ENCODE measurements at regions not wholly inside any gene's neighbourhood (a gene's known extent, or its start where the extent isn't known, plus 50 kb on each side); places are given as distances from the start of the nearest gene placed in this dataset.

DNA sequence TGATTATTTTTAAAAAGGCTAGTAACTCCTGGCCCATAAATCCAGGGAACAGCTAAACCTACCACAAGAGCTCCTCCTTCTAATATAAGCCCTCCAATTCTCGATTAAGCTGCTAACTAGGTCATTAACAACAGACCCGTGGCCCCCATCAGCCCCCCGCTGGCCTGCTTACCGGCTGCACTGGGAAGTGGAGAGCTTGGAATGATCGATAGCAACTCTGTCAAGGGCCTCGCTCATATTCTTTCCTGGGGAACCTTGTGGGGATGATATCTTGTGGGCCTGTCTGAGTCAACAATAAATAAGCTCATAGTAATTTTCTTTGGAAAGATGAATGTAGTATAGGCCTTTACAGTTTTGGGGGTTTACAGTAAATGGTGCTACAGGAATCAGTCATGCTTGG, 353.5 kb downstream of the TCERG1L start:
- ATAC-seq = no peak
- no peaks in the 10 kb centered on the region for H3K4me1 ChIP-seq (ENCODE audit: control insufficient read depth in 2 of 2, insufficient read depth in 2 of 2, low read length in 2 of 2)
- POLR2A ChIA-PET = no interaction called here
- no peaks in the 10 kb centered on the region for H3K27me3 ChIP-seq (ENCODE audit: control insufficient read depth in 2 of 2, insufficient read depth in 2 of 2, low read length in 2 of 2)
- peaks cover 0 to 3% (median 0%) of the 10 kb centered on the region in 11 donors for H3K9me3 Mint-ChIP-seq
- no peak overlapping the region for H3K27ac ChIP-seq (ENCODE audit: low read depth, low read length)
- H3K36me3 ChIP-seq (ENCODE audit: control insufficient read depth in 2 of 3, insufficient read depth in 3 of 3, low read length in 3 of 3) = no peaks in the 10 kb centered on the region
- no peak for DNase-seq
- CTCF ChIA-PET = no interaction called here
- no peak overlapping the region for H3K4me3 ChIP-seq (ENCODE audit: low read length)
- no peaks in the 10 kb centered on the region for H3K4me1 Mint-ChIP-seq
- H3K4me3 Mint-ChIP-seq = no peak overlapping the region
- H3K9me3 ChIP-seq (ENCODE audit: control insufficient read depth in 2 of 3, low read length in 3 of 3) = no peaks in the 10 kb centered on the region
- H3K36me3 Mint-ChIP-seq = no peaks in the 10 kb centered on the region
- no peak overlapping the region for H3K27ac Mint-ChIP-seq
- H3K27me3 Mint-ChIP-seq = peaks cover 0 to 6% (median 0%) of the 10 kb centered on the region in 5 donors
- intact Hi-C loops (cut with micrococcal nuclease) = no loop called here

DNA sequence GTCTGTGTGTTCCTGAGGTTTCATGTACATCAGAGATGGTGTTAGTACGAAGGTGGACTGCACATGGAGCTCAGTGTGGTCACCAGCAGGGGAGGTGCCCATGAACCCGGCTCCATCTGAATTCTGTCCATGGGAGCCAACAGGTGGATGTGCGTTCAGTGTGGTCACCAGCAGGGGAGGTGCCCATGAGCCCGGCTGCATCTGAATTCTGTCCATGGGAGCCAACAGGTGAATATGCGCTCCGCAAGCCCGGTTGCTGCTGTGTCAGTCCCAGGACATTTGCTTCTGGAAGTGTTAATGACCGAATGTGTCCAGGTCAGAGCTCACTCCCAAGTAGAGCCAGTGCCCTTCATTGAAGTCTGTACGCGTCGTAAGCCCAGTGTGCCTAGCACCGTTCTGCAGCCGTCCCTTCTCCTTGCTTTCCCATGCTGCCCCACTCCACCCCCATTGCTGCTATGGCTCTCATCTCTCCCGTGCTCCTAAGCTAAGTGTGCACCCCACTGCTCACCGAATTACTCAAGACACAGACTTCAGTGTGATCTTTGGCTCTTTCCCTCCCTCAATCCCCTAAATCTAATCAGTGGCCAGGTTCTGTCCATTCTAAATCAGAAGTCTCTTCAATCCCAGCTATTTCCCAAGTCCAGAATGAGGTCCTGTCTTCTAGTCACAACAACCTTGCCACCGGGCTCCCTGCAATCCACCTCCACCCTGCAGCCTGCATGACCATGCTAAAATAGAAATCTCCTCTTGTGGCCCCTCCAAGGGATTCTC, 352.4 kb downstream of the TCERG1L start:
- H3K27me3 ChIP-seq (ENCODE audit: control insufficient read depth in 2 of 2, insufficient read depth in 2 of 2, low read length in 2 of 2) = no peaks in the 10 kb centered on the region
- Mint-ChIP-seq H3K4me3 (no peak overlapping the region), H3K27me3 (peaks cover 0 to 6% (median 0%) of the 10 kb centered on the region in 5 donors), H3K4me1 (no peaks in the 10 kb centered on the region), H3K27ac (no peak overlapping the region), H3K36me3 (no peaks in the 10 kb centered on the region), H3K9me3 (peaks cover 0 to 3% (median 0%) of the 10 kb centered on the region in 11 donors)
- no peaks in the 10 kb centered on the region for H3K9me3 ChIP-seq (ENCODE audit: control insufficient read depth in 2 of 3, low read length in 3 of 3)
- H3K4me1 ChIP-seq (ENCODE audit: control insufficient read depth in 2 of 2, insufficient read depth in 2 of 2, low read length in 2 of 2) = no peaks in the 10 kb centered on the region
- intact Hi-C loops (cut with micrococcal nuclease) = no loop called here
- H3K4me3 ChIP-seq (ENCODE audit: low read length) = no peak overlapping the region
- H3K27ac ChIP-seq (ENCODE audit: low read depth, low read length) = no peak overlapping the region
- no peaks in the 10 kb centered on the region for H3K36me3 ChIP-seq (ENCODE audit: control insufficient read depth in 2 of 3, insufficient read depth in 3 of 3, low read length in 3 of 3)
- ChIA-PET CTCF (no interaction called here), POLR2A (no interaction called here)
- DNase-seq (no peak), ATAC-seq (peak; percentile 20)

DNA sequence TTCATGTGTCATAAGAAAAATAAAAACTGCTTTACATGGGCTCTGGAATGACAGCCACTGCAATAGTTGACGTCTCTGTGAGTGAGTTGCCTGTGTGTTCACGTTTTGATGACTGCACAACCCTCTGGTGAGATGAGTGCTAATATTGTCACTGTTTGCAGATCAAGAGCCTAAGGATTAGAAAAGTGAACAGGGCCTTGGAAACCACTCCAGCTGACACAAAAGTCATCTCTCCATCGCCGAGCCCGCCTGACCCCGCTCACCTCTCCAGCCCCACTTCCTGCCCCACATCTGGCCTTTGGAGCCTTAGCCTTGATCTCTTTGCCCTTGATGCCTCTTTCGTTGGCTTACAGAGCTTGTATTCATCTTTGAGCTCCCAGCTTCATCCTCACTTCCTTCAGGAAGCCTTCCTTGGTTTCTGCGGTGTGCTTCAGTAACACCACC, 351.7 kb downstream of the TCERG1L start:
- no peak overlapping the region for H3K4me3 Mint-ChIP-seq
- H3K36me3 Mint-ChIP-seq = no peaks in the 10 kb centered on the region
- Histone ChIP-seq H3K4me1 (ENCODE audit: control insufficient read depth in 2 of 2, insufficient read depth in 2 of 2, low read length in 2 of 2) (no peaks in the 10 kb centered on the region), H3K36me3 (ENCODE audit: control insufficient read depth in 2 of 3, insufficient read depth in 3 of 3, low read length in 3 of 3) (no peaks in the 10 kb centered on the region), H3K27me3 (ENCODE audit: control insufficient read depth in 2 of 2, insufficient read depth in 2 of 2, low read length in 2 of 2) (no peaks in the 10 kb centered on the region), H3K27ac (ENCODE audit: low read depth, low read length) (no peak overlapping the region), H3K9me3 (ENCODE audit: control insufficient read depth in 2 of 3, low read length in 3 of 3) (no peaks in the 10 kb centered on the region), H3K4me3 (ENCODE audit: low read length) (no peak overlapping the region)
- peaks cover 0 to 6% (median 0%) of the 10 kb centered on the region in 5 donors for H3K27me3 Mint-ChIP-seq
- no peaks in the 10 kb centered on the region for H3K4me1 Mint-ChIP-seq
- peaks cover 0 to 3% (median 0%) of the 10 kb centered on the region in 11 donors for H3K9me3 Mint-ChIP-seq
- no peak overlapping the region for H3K27ac Mint-ChIP-seq
- DNase-seq (no peak), ATAC-seq (no peak)
- intact Hi-C loops (cut with micrococcal nuclease) = no loop called here
- CTCF ChIA-PET = no interaction called here
- POLR2A ChIA-PET = no interaction called here

DNA sequence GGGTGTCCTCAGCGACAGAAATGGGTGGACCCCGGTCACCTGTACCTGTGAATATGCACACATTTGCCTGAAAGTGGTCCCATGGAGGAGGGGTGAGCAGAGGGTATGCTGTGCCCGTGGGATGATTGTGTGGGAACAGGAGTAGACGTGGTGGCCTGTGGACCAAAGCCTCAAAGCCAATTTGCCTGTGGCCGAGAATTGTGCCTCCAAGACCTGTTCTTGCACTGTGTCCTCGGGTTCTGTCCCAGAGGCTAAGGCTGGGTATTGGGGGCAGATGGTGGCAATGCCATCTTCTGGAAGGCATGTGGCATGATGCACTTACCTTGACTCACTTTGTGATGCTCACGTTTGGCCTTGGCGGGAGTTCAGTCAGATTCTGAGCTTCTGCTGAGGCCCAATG, 351.0 kb downstream of the TCERG1L start:
- H3K36me3 ChIP-seq (ENCODE audit: control insufficient read depth in 2 of 3, insufficient read depth in 3 of 3, low read length in 3 of 3) = no peaks in the 10 kb centered on the region
- no peaks in the 10 kb centered on the region for H3K4me1 ChIP-seq (ENCODE audit: control insufficient read depth in 2 of 2, insufficient read depth in 2 of 2, low read length in 2 of 2)
- Mint-ChIP-seq H3K4me3 (no peak overlapping the region), H3K4me1 (no peaks in the 10 kb centered on the region), H3K27me3 (peaks cover 0 to 6% (median 0%) of the 10 kb centered on the region in 5 donors), H3K36me3 (no peaks in the 10 kb centered on the region), H3K27ac (no peak overlapping the region), H3K9me3 (peaks cover 0 to 3% (median 0%) of the 10 kb centered on the region in 11 donors)
- ChIA-PET CTCF (no interaction called here), POLR2A (no interaction called here)
- no peaks in the 10 kb centered on the region for H3K9me3 ChIP-seq (ENCODE audit: control insufficient read depth in 2 of 3, low read length in 3 of 3)
- ATAC-seq (no peak), DNase-seq (no peak)
- H3K27ac ChIP-seq (ENCODE audit: low read depth, low read length) = no peak overlapping the region
- H3K27me3 ChIP-seq (ENCODE audit: control insufficient read depth in 2 of 2, insufficient read depth in 2 of 2, low read length in 2 of 2) = no peaks in the 10 kb centered on the region
- H3K4me3 ChIP-seq (ENCODE audit: low read length) = no peak overlapping the region
- intact Hi-C loops (cut with micrococcal nuclease) = no loop called here

DNA sequence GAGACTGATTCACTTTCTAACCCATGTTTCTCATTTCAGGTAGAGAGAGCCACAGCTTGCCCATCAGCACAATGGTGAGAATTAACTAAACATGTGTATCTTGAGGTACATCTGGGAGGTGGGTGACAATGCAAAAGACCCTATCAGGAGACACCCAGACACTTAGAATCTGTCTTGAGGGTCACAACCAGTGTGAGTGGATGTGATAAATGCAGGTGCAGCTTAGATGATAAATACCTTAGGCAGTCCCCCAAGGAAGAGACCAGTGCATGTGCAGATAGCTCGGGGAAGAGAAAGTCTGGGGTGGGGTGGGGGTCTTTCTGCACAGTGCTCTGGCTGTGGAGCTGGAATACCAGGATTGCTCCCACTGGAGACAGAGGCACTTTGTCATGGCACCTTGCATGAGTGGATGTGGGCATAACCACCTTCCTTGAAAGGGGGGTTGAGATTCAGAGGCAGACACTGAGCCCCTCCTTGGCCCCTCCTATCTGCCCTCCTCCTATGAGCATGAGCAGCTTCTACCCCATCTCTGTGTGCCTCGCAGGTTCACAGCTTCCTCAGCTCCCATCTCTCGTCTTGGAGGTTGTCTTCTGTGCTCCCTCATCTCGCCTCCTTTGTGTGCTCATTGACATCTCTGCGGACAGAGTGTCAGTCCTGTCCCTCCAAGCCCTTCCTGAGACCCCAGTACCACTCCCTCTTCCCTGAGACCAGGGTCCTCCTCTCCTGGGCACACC, 349.8 kb downstream of the TCERG1L start:
- H3K27ac ChIP-seq (ENCODE audit: low read depth, low read length) = no peak overlapping the region
- ChIA-PET POLR2A (no interaction called here), CTCF (no interaction called here)
- Mint-ChIP-seq H3K9me3 (peaks cover 0 to 3% (median 0%) of the 10 kb centered on the region in 11 donors), H3K27me3 (peaks cover 0 to 6% (median 0%) of the 10 kb centered on the region in 5 donors), H3K36me3 (no peaks in the 10 kb centered on the region), H3K27ac (no peak overlapping the region), H3K4me3 (no peak overlapping the region), H3K4me1 (no peaks in the 10 kb centered on the region)
- H3K4me1 ChIP-seq (ENCODE audit: control insufficient read depth in 2 of 2, insufficient read depth in 2 of 2, low read length in 2 of 2) = no peaks in the 10 kb centered on the region
- no peak overlapping the region for H3K4me3 ChIP-seq (ENCODE audit: low read length)
- no peaks in the 10 kb centered on the region for H3K27me3 ChIP-seq (ENCODE audit: control insufficient read depth in 2 of 2, insufficient read depth in 2 of 2, low read length in 2 of 2)
- H3K9me3 ChIP-seq (ENCODE audit: control insufficient read depth in 2 of 3, low read length in 3 of 3) = no peaks in the 10 kb centered on the region
- DNase-seq (no peak), ATAC-seq (no peak)
- intact Hi-C loops (cut with micrococcal nuclease) = no loop called here
- H3K36me3 ChIP-seq (ENCODE audit: control insufficient read depth in 2 of 3, insufficient read depth in 3 of 3, low read length in 3 of 3) = no peaks in the 10 kb centered on the region

DNA sequence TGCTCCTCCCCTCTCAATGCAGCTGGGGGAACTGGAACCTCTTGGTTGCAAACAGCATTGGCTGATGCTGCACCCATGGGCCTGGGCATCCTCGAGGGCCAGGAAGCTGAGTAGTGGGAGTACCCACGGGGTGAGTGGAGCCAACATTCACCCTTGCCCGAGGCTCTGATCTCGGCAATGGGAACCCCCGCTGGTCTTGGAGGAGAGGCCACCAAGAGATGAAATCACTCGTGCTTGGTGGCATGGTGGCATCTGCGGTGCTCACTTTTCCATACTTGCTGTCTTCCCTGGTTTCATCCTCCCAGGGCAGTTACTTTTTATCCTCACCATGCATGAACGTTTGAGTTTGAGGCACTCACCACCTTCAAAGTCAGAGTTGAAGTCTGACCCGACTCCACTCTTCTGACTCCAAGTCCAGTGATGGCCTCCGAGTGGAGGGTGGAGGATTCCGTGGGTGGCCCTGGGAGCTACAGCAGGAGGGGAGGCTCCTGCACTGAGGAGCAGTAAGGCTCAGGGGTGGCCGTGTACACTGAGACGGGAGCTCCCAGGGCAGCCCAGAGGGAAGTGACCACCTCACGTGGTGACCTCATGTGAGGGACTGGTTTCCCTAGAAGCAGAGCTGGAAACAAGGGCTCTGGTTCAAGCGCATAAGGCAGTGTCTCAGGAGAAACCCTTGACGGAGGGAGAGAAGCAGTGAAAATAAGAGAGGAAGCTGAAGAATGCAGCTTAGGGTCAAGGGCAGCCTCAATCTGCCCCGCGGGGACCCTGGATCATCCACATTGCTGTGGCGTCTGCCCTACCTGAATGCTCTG, 349.1 kb downstream of the TCERG1L start:
- DNase-seq (no peak), ATAC-seq (no peak)
- Mint-ChIP-seq H3K36me3 (no peaks in the 10 kb centered on the region), H3K27me3 (peaks cover 0 to 6% (median 0%) of the 10 kb centered on the region in 5 donors), H3K4me1 (no peaks in the 10 kb centered on the region), H3K9me3 (peaks cover 0 to 3% (median 0%) of the 10 kb centered on the region in 11 donors), H3K27ac (no peak overlapping the region), H3K4me3 (no peak overlapping the region)
- CTCF ChIA-PET = no interaction called here
- H3K27me3 ChIP-seq (ENCODE audit: control insufficient read depth in 2 of 2, insufficient read depth in 2 of 2, low read length in 2 of 2) = no peaks in the 10 kb centered on the region
- H3K9me3 ChIP-seq (ENCODE audit: control insufficient read depth in 2 of 3, low read length in 3 of 3) = no peaks in the 10 kb centered on the region
- no peaks in the 10 kb centered on the region for H3K4me1 ChIP-seq (ENCODE audit: control insufficient read depth in 2 of 2, insufficient read depth in 2 of 2, low read length in 2 of 2)
- POLR2A ChIA-PET = no interaction called here
- intact Hi-C loops (cut with micrococcal nuclease) = no loop called here
- H3K27ac ChIP-seq (ENCODE audit: low read depth, low read length) = no peak overlapping the region
- no peaks in the 10 kb centered on the region for H3K36me3 ChIP-seq (ENCODE audit: control insufficient read depth in 2 of 3, insufficient read depth in 3 of 3, low read length in 3 of 3)
- H3K4me3 ChIP-seq (ENCODE audit: low read length) = no peak overlapping the region
